ENCODE measurements at regions not wholly inside any gene's neighbourhood (a gene's known extent, or its start where the extent isn't known, plus 50 kb on each side); places are given as distances from the start of the nearest gene placed in this dataset.
"Not testable (repeated sequence)": the region's sequence is repeated elsewhere in the genome, so short reads cannot be mapped to it uniquely, and the experiment has no call there.

GRCh38 chr4:10816571-10816970, 132.0 kb upstream of the CLNK start:
- peak; percentile 57 for DNase-seq (ENCODE audit: low spot score)

GRCh38 chr4:10811991-10812390, 127.4 kb upstream of the CLNK start:
- DNase-seq (ENCODE audit: low spot score) = no peak

DNA sequence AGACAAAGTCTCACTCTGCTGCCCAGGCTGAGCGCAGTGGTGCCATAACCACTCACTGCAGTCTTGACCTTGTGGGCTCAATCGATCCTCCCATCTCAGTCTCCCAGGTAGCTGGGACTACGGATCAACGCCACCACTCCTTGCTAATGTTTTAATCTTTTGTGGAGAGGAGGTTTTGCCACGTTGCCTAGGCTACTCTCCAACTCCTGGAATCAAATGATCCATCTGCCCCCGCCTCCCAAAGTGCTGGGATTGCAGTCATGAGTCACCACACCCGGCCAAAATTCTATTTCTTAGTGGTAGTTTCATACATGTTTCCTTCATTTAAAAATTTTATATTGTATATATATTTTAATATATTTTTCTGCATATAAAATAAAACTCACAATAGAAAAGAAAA, 125.8 kb upstream of the CLNK start:
- no peak for DNase-seq (ENCODE audit: low spot score)

DNA sequence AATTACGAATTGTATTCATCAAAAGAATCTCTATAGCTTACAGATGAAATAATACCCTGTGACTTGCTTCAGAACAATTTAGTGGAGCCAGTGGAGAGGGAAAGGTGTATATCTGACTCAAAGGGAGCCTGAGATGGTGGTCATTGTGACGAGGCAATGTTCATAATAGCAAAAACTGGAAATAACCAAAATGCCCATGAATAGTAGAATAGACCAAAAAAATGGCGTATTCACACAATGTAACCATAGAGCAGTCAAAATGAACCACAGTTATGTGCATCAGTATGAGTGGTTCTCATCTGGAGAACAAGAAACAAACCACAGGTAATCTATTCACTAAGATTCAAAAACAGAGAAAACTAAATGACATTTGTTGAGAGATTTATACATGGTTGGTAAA, 125.3 kb upstream of the CLNK start:
- no peak for DNase-seq (ENCODE audit: low spot score)

- peak; percentile 85 for DNase-seq (ENCODE audit: low spot score)
These were observed 124.0 kb upstream of the CLNK start for GRCh38 chr4:10808591-10808990.

DNA sequence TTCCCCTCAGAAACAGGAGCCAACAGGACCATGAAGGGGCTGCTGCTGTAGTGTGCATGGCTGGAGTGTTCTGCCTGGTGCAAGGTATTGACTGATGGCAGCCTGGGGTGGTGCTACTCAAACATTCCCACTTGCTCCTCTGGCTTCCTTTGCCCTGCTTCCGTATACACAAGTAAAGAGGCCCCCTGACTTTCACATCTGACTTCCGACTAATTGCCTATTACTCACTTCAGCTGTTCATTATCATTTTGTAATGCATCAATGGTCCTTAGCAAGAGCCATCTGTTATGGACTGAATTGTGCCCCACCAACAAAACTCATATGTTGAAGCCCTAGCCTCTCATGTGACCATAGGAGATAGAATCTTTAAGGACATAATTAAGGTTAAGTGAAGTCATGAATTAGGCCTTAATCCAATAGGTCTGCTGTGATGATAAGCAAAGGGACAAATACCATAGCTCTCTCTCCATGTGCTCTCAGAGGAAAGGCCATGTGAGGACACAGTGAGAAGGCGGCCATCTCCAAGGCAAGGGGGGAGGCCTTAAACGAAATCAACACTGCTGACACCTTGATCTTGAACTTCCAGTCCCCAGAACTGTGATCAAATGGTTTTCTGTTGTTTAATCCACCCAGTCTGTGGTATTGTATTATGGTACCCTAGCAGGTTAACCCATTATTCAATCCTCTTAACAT, 122.5 kb upstream of the CLNK start:
- no peak for DNase-seq (ENCODE audit: low spot score)

GRCh38 chr4:10803713-10804343, 119.3 kb upstream of the CLNK start:
- DNase-seq (ENCODE audit: low spot score) = no peak

DNA sequence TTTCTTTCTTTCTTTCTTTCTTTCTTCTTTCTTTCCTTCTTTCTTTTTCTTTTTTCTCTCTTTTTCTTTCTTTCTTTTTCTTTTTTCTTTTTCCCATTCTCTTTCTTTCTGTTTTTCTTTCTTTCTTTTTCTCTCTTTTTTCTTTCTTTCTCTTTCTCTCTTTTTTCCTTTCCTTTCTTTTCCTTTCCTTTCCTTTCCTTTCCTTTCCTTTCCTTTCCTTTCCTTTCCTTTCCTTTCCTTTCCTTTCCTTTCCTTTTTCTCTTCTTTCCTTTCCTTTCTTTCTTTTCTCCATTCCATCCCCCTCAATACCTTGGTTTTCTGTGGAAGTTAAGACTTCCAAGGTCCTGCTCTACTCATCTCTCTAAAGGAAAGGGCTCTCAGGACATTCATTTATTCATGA, 102.8 kb upstream of the CLNK start:
- no peak for DNase-seq (ENCODE audit: low spot score)

DNA sequence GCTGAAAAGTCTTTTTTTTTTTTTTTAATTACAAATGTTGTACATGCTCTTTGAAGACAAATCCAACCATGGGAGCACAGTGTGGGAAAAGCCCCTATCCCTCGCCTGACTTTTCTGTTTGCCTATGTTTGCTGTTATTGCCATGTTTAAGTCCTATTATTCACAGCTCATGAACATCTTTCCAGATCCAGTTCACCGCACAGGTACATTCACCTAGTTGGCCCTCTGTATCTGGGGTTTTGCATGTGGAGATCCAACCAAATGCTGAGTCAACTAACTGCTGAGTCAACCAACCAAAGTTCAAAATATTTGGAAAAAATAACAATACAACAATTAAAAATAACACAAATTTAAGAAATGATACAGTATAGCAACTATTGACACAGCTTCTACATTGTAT, 100.1 kb upstream of the CLNK start:
- no peak for DNase-seq (ENCODE audit: low spot score)

GRCh38 chr4:10783351-10783750, 98.8 kb upstream of the CLNK start:
- DNase-seq (ENCODE audit: low spot score) = no peak

DNA sequence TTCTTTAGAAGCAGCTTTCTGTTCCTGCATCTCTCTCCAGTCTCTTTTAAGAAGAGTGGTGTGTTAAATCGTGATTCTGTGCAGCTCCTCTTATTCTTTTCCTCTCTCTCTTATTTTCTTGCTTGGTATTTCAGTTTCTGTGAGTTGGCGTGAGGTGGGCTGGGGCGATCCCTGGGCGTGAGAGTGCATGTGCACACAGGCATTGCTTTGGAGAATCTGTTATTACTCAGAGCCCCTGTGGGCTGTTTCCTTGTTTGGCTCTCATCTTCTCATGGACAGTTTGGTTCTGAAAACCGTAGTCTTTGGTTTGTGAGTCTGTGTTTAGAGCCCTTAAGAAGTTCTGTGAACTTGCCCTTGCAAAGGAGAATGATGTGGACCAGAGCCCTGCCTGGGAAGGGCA, 97.2 kb upstream of the CLNK start:
- DNase-seq (ENCODE audit: low spot score) = no peak

- DNase-seq (ENCODE audit: low spot score) = not testable (repeated sequence)
These were observed 96.2 kb upstream of the CLNK start for GRCh38 chr4:10780803-10781202.

DNA sequence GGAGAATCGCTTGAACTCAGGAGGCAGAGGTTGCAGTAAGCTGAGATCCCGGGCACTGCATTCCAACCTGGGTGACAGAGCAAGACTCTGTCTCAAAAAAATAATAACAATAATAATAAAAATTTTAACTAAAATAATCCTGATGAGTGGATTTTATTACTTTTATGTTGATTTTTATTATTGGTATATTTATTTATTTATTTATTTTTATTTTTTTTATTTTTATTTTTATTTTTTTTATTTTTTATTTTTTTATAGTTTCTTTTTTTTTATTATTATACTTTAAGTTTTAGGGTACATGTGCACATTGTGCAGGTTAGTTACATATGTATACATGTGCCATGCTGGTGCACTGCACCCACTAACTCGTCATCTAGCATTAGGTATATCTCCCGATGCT, 90.6 kb upstream of the CLNK start:
- not testable (repeated sequence) for DNase-seq (ENCODE audit: low spot score)

- no peak for DNase-seq (ENCODE audit: low spot score)
These were observed 89.1 kb upstream of the CLNK start for GRCh38 chr4:10773656-10774055.

DNA sequence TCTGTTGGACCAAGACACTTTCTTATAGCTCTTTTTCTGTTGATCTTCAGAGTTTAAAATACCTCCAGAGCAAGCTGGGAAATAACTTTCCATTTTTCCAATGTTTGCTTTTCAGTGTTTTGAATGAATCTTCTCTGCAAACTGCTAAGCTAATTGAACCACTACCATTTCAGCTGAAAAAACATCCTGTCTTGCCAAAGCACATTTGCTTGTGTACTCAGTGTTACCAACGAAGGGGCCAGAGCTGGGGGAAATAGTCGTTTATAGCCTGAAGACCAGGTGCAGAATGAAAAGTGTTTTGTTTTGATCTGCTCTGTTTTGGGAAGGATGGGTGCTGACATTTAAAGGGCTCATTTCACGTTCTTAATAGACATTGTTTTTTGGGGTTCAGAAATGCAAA, 88.4 kb upstream of the CLNK start:
- no peak for DNase-seq (ENCODE audit: low spot score)

DNA sequence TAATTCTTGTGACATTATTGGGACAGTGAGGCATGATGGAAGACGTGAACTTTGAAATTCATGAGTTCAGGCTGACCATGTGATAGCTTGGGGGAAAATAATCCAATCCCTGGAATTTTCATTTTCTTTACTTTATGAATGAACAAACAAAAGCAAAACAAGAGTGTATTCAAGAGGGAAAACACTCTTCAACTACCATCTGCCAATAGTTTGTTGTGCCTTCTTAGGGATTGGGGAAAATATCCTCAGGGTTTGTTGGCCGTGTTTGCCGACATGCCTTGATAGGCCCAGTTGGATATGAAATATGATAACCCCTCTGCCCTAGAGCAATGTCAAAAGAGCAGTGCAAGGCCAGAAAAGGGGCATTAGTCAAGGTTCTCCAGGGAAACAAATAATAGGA, 80.8 kb upstream of the CLNK start:
- no peak for DNase-seq (ENCODE audit: low spot score)

DNA sequence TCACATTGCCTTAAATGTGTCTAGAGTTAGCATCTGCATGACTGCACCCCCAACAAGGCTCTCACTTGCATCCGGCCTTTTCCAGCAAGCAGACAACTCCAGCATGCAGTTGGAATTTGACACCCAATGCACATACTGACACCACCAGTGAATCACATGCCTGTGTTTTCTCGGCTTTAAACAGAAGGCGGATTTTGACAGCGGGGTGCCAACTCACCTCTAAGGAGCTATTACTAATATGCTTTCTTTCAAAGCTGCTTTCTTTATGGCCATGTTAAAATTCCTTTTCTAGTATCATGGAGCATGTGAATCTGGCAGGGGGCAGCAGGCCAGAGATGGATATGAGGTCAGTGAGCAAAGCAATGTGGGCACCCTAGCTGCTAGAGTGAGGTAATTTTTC, 78.0 kb upstream of the CLNK start:
- no peak for DNase-seq (ENCODE audit: low spot score)

DNA sequence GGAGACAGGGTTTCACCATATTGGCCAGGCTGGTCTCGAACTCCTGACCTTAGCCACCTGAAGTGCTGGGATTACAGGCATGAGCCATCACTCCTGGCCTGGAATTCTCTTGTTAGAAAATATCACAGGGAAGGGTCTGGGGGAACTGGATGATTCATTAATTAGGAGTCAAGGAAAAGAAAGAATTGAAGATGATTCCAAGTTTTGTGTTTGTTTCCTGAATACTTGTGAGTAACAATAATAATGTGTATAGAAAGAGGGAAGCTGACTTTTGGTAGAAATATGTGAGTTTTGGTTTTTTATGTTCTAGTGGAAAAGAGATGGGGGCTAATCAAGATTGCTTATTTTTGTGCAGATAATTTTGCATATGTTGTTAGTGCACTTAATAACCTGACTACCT, 77.3 kb upstream of the CLNK start:
- no peak for DNase-seq (ENCODE audit: low spot score)

DNA sequence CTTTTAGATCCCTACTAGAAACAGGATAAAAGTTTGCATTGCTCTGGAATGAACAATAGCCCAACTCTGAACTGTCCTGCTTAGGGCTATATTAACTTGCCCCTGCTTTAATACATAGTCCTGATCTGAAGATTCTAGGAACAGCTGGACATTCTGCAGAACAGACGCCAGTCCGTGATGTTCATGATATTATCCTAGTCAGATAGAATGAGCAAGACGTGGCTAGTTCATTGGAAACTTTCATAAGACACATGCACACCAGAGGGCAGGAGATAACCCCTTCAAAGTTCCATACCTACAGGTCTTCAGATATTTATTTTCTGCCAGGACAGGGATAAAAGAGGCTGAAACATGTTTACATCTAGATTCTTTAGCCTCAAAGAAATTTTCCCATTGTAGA, 75.5 kb upstream of the CLNK start:
- no peak for DNase-seq (ENCODE audit: low spot score)

GRCh38 chr4:10758906-10759305, 74.3 kb upstream of the CLNK start:
- DNase-seq (ENCODE audit: low spot score) = no peak

- DNase-seq (ENCODE audit: low spot score) = no peak
These were observed 69.4 kb upstream of the CLNK start for GRCh38 chr4:10753856-10754402.

DNA sequence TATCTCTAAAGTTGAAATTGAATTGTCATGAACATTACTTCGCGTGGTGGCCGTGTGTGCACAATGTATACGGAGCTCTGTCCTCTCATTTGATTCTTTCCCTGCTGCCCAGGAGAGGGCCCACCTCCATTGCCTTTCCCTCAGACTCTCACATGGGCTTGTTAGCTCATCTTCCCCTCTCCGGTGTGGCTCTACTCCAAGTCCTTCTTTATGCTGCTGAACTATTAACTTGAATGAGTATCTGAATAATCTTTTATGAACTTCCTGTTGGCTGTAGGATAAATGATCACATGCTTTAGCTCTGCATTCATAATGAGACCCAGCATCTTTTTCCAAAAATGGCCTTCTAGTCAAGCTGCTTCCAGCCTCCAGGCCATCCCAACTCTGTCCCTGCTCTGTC, 68.8 kb upstream of the CLNK start:
- DNase-seq (ENCODE audit: low spot score) = no peak

- DNase-seq (ENCODE audit: low spot score) = no peak
These were observed 66.1 kb upstream of the CLNK start for GRCh38 chr4:10750714-10751113.

GRCh38 chr4:10747186-10747585, 62.6 kb upstream of the CLNK start:
- no peak for DNase-seq (ENCODE audit: low spot score)
